SU-DHL-6 (cell line): ENCODE measurements at regions not wholly inside any gene's neighbourhood (a gene's known extent, or its start where the extent isn't known, plus 50 kb on each side); places are given as distances from the start of the nearest gene placed in this dataset.

ENCODE experiments used
- H2AFZ ChIP-seq: fragments of 200-600 bp; sonication (generic); 2 replicates; pipeline ENCODE4 v1.6.1; 2014; ENCODE audit warnings: low read depth, mild to moderate bottlenecking, moderate library complexity, mixed read lengths, antibody characterized with exemption, low read length; ENCODE audit not compliant: severe bottlenecking
- H3F3A ChIP-seq: fragments of 200-600 bp; shearing (Covaris generic); 2 replicates; pipeline ENCODE4 v1.6.0; 2016; ENCODE audit warnings: antibody characterized with exemption, mild to moderate bottlenecking; ENCODE audit not compliant: insufficient read depth
- H3K27ac ChIP-seq: fragments of 200-600 bp; sonication (generic); 2 replicates; pipeline ENCODE4 v1.5.1; 2016; ENCODE audit warnings: low read depth, mild to moderate bottlenecking, low read length, moderate library complexity, mixed read lengths
- H3K27me3 ChIP-seq: fragments of 200-600 bp; sonication (generic), shearing (Covaris generic); 2 replicates; pipeline ENCODE4 v1.6.0; 2014; ENCODE audit warnings: mild to moderate bottlenecking, low read length
- H3K36me3 ChIP-seq: fragments of 200-600 bp; sonication (generic); 2 replicates; pipeline ENCODE4 v1.6.1; 2014; ENCODE audit warnings: mild to moderate bottlenecking, low read length, mixed read lengths
- H3K4me2 ChIP-seq: fragments of 300-600, 200-600 bp; shearing (Covaris generic), sonication (generic); 2 replicates; pipeline ENCODE4 v1.6.0; 2014; ENCODE audit warnings: low read length, low read depth, mild to moderate bottlenecking; ENCODE audit not compliant: poor library complexity, severe bottlenecking
- H3K4me3 ChIP-seq: fragments of 200-600 bp; sonication (generic); 2 replicates; pipeline ENCODE4 v1.5.1; 2014; ENCODE audit warnings: antibody characterized with exemption, low read length, mild to moderate bottlenecking, mixed read lengths; ENCODE audit not compliant: insufficient read depth, poor library complexity, severe bottlenecking
- H3K79me2 ChIP-seq: fragments of 200-600 bp; sonication (generic); 2 replicates; pipeline ENCODE4 v1.6.1; 2014; ENCODE audit warnings: mild to moderate bottlenecking, low read length, moderate library complexity; ENCODE audit not compliant: insufficient read depth
- H3K9ac ChIP-seq: fragments of 200-600 bp; sonication (generic); 2 replicates; pipeline ENCODE4 v1.7.0; 2014; ENCODE audit warnings: mild to moderate bottlenecking, low read length
- H3K9me2 ChIP-seq: fragments of 200-600 bp; sonication (generic); replicated peaks from 2 replicates; pipeline ENCODE4 v1.6.1; 2014; ENCODE audit warnings: low read length; ENCODE audit not compliant: insufficient read depth
- H3K9me3 ChIP-seq: fragments of 200-600 bp; sonication (generic); 2 replicates; pipeline ENCODE4 v1.6.1; 2014; ENCODE audit warnings: low read length, mixed read lengths; ENCODE audit not compliant: insufficient read depth
- H4K20me1 ChIP-seq: fragments of 200-600 bp; sonication (generic); 2 replicates; pipeline ENCODE4 v1.6.1; 2014; ENCODE audit warnings: low read depth, mild to moderate bottlenecking, antibody characterized with exemption, low read length, moderate library complexity, mixed read lengths
- CTCF ChIP-seq: fragments of 200-600 bp; sonication (generic); IDR thresholded peaks from one replicate; pipeline ENCODE4 v1.5.1; 2017; ENCODE audit warnings: antibody characterized with exemption, mild to moderate bottlenecking, low read length, moderate library complexity; ENCODE audit not compliant: insufficient read depth, poor library complexity, severe bottlenecking
- EZH2phosphoT487 ChIP-seq: fragments of 200-600 bp; sonication (generic), shearing (Covaris generic); conservative IDR thresholded peaks from 2 replicates; pipeline ENCODE4 v1.6.1; 2018; ENCODE audit warnings: mild to moderate bottlenecking, antibody characterized with exemption, low read length, moderate library complexity, mixed read lengths

GRCh38 chr13:34343413-34343940 is 525.5 kb downstream of the RFC3 start:
- Histone ChIP-seq H2AFZ (no peak overlapping the region), H3K4me2 (no peak overlapping the region), H3K79me2 (no peaks in the 10 kb centered on the region), H3K36me3 (no peaks in the 10 kb centered on the region), H3K27ac (no peak overlapping the region), H3K9me3 (no peaks in the 10 kb centered on the region), H4K20me1 (no peaks in the 10 kb centered on the region), H3K4me3 (no peak overlapping the region), H3K9me2 (no peaks in the 10 kb centered on the region), H3K9ac (no peak overlapping the region), H3F3A (no peaks in the 10 kb centered on the region), H3K27me3 (no peaks in the 10 kb centered on the region)
- no peak for TF ChIP-seq EZH2phosphoT487
- no peak for TF ChIP-seq CTCF

GRCh38 chr13:34344816-34345215 is 526.9 kb downstream of the RFC3 start:
- H3K4me3 ChIP-seq, result no peak overlapping the region
- H3K79me2 ChIP-seq, result no peaks in the 10 kb centered on the region
- H3K9ac ChIP-seq, result no peak overlapping the region
- H3K36me3 ChIP-seq, result no peaks in the 10 kb centered on the region
- H3K27me3 ChIP-seq, result no peaks in the 10 kb centered on the region
- no peaks in the 10 kb centered on the region for H3F3A ChIP-seq
- no peaks in the 10 kb centered on the region for H3K9me2 ChIP-seq
- H4K20me1 ChIP-seq, result no peaks in the 10 kb centered on the region
- H3K27ac ChIP-seq, result no peak overlapping the region
- no peak for TF ChIP-seq CTCF
- TF ChIP-seq EZH2phosphoT487, result no peak
- H2AFZ ChIP-seq, result no peak overlapping the region
- H3K4me2 ChIP-seq, result no peak overlapping the region
- no peaks in the 10 kb centered on the region for H3K9me3 ChIP-seq

GRCh38 chr13:34345258-34345965 is 527.5 kb downstream of the RFC3 start:
- no peaks in the 10 kb centered on the region for H4K20me1 ChIP-seq
- no peak for TF ChIP-seq EZH2phosphoT487
- TF ChIP-seq CTCF, result no peak
- no peaks in the 10 kb centered on the region for H3K79me2 ChIP-seq
- no peaks in the 10 kb centered on the region for H3K9me3 ChIP-seq
- H3K27me3 ChIP-seq, result no peaks in the 10 kb centered on the region
- H3K36me3 ChIP-seq, result no peaks in the 10 kb centered on the region
- no peak overlapping the region for H3K4me3 ChIP-seq
- no peak overlapping the region for H3K9ac ChIP-seq
- H3K9me2 ChIP-seq, result no peaks in the 10 kb centered on the region
- H3K27ac ChIP-seq, result no peak overlapping the region
- no peak overlapping the region for H2AFZ ChIP-seq
- H3F3A ChIP-seq, result no peaks in the 10 kb centered on the region
- H3K4me2 ChIP-seq, result no peak overlapping the region
